Cardiac muscle cell (in vitro differentiated cells and primary cell): ENCODE measurements at regions not wholly inside any gene's neighbourhood (a gene's known extent, or its start where the extent isn't known, plus 50 kb on each side); places are given as distances from the start of the nearest gene placed in this dataset.

Source experiments
- DNase-seq, 2 donors: peaks; one replicate each; pipeline versions ENCODE4 v3.0.0 to v3.0.0-alpha.2; 2010 to 2017; ENCODE audit warnings: low read depth in 1 of 2, low spot score in 1 of 2
- H3K27ac ChIP-seq: fragments of 200-600 bp; sonication (generic); 2 replicates; pipeline ENCODE4 v1.5.1; 2016
- H3K27me3 ChIP-seq: fragments of 200-600 bp; sonication (generic); 2 replicates; pipeline ENCODE4 v1.6.0; 2016; ENCODE audit warnings: control low read depth
- H3K36me3 ChIP-seq: fragments of 200-600 bp; sonication (generic); 2 replicates; pipeline ENCODE4 v1.5.1; 2016; ENCODE audit warnings: control low read depth
- H3K4me1 ChIP-seq: fragments of 200-600 bp; sonication (generic); 2 replicates; pipeline ENCODE4 v1.8.1; 2017; ENCODE audit warnings: low read depth, mild to moderate bottlenecking, mixed run types
- H3K4me3 ChIP-seq: fragments of 200-600 bp; sonication (generic); 2 replicates; pipeline ENCODE4 v1.5.1; 2016; ENCODE audit warnings: mild to moderate bottlenecking
- H3K9me3 ChIP-seq: fragments of 200-600 bp; sonication (generic); 2 replicates; pipeline ENCODE4 v1.5.1; 2017; ENCODE audit warnings: low read depth, mild to moderate bottlenecking, control low read depth
- CTCF ChIP-seq: IDR thresholded peaks from 2 replicates; pipeline ENCODE4 v1.5.1; 2012; ENCODE audit warnings: low read depth, mild to moderate bottlenecking, low read length

- no peaks in the 10 kb centered on the region for H3K9me3 ChIP-seq
- H3K36me3 ChIP-seq: no peaks in the 10 kb centered on the region
- DNase-seq: no peak
- no peaks in the 10 kb centered on the region for H3K4me1 ChIP-seq
- no peak overlapping the region for H3K4me3 ChIP-seq
- H3K27me3 ChIP-seq: no peaks in the 10 kb centered on the region
- no peak for TF ChIP-seq CTCF
- H3K27ac ChIP-seq: no peak overlapping the region
Observed at GRCh38 chr4:13957871-13958270, 330.3 kb upstream of the BOD1L1 start.

GRCh38 chr4:13963601-13964000 is 336.1 kb upstream of the BOD1L1 start:
- Histone ChIP-seq H3K27ac (no peak overlapping the region), H3K4me3 (no peak overlapping the region), H3K9me3 (no peaks in the 10 kb centered on the region), H3K27me3 (no peaks in the 10 kb centered on the region), H3K36me3 (no peaks in the 10 kb centered on the region), H3K4me1 (no peaks in the 10 kb centered on the region)
- peak in 1 of 2 donors; percentile 87 for DNase-seq
- no peak for TF ChIP-seq CTCF

- no peaks in the 10 kb centered on the region for H3K36me3 ChIP-seq
- H3K27ac ChIP-seq: no peak overlapping the region
- H3K4me3 ChIP-seq: no peak overlapping the region
- peak; percentile 39 for TF ChIP-seq CTCF
- no peaks in the 10 kb centered on the region for H3K4me1 ChIP-seq
- DNase-seq: peak in 1 of 2 donors; percentile 90
- no peaks in the 10 kb centered on the region for H3K27me3 ChIP-seq
- no peaks in the 10 kb centered on the region for H3K9me3 ChIP-seq
Observed at GRCh38 chr4:13966231-13967195, 339.0 kb upstream of the BOD1L1 start.

GRCh38 chr4:13968723-13969122 is 341.2 kb upstream of the BOD1L1 start:
- H3K36me3 ChIP-seq: no peaks in the 10 kb centered on the region
- peaks cover 3% of the 10 kb centered on the region for H3K4me1 ChIP-seq
- DNase-seq: no peak
- no peak overlapping the region for H3K27ac ChIP-seq
- H3K9me3 ChIP-seq: no peaks in the 10 kb centered on the region
- no peaks in the 10 kb centered on the region for H3K27me3 ChIP-seq
- TF ChIP-seq CTCF: no peak
- H3K4me3 ChIP-seq: no peak overlapping the region

- no peaks in the 10 kb centered on the region for H3K36me3 ChIP-seq
- no peak for DNase-seq
- TF ChIP-seq CTCF: no peak
Observed at GRCh38 chr4:13970349-13970748, 342.8 kb upstream of the BOD1L1 start.

More at GRCh38 chr4:13970349-13970748, 342.8 kb upstream of the BOD1L1 start:
- Histone ChIP-seq H3K9me3 (no peaks in the 10 kb centered on the region), H3K27ac (no peak overlapping the region), H3K4me3 (no peak overlapping the region), H3K4me1 (peaks cover 3% of the 10 kb centered on the region), H3K27me3 (no peaks in the 10 kb centered on the region)
